Panc1 (cell line): ENCODE measurements at regions not wholly inside any gene's neighbourhood (a gene's known extent, or its start where the extent isn't known, plus 50 kb on each side); places are given as distances from the start of the nearest gene placed in this dataset.

Source experiments
- CTCF ChIP-seq: fragments of 450-650 bp; IDR thresholded peaks from 2 replicates; pipeline ENCODE4 v1.5.1; 2017; ENCODE audit warnings: mild to moderate bottlenecking
- POLR2AphosphoS5 ChIP-seq: IDR thresholded peaks from 2 replicates; pipeline ENCODE4 v1.6.1; 2012; ENCODE audit warnings: mild to moderate bottlenecking, low read depth, low read length, moderate library complexity
- TCF7L2 ChIP-seq: IDR thresholded peaks from 2 replicates; pipeline ENCODE4 v1.6.1; 2011; ENCODE audit warnings: mild to moderate bottlenecking, low read depth, low read length, inconsistent platforms

- no peak for TF ChIP-seq CTCF
- no peak for TF ChIP-seq POLR2AphosphoS5
- TF ChIP-seq TCF7L2: no peak
These were observed 327.0 kb downstream of the NPHP4 start for GRCh38 chr1:5664906-5665875.
